HUES48 (cell line): ENCODE measurements at regions not wholly inside any gene's neighbourhood (a gene's known extent, or its start where the extent isn't known, plus 50 kb on each side); places are given as distances from the start of the nearest gene placed in this dataset.

ENCODE experiments used
- H3K27ac ChIP-seq: one replicate; pipeline ENCODE4 v1.7.0; 2013; ENCODE audit warnings: low read depth, low read length, inconsistent platforms
- H3K27me3 ChIP-seq: 2 replicates; pipeline ENCODE4 v1.6.1; 2013; ENCODE audit warnings: mild to moderate bottlenecking, low read length; ENCODE audit not compliant: control insufficient read depth, insufficient read depth
- H3K36me3 ChIP-seq: 2 replicates; pipeline ENCODE4 v1.6.1; 2013; ENCODE audit warnings: low read length; ENCODE audit not compliant: control insufficient read depth, insufficient read depth
- H3K4me1 ChIP-seq: 2 replicates; pipeline ENCODE4 v1.6.1; 2013; ENCODE audit warnings: mild to moderate bottlenecking, low read length; ENCODE audit not compliant: control insufficient read depth, insufficient read depth
- H3K4me3 ChIP-seq: 2 replicates; pipeline ENCODE4 v1.5.1; 2013; ENCODE audit warnings: mild to moderate bottlenecking, low read depth, low read length
- H3K9ac ChIP-seq: 2 replicates; pipeline ENCODE4 v1.6.1; 2013; ENCODE audit warnings: mild to moderate bottlenecking, low read depth, low read length, moderate library complexity
- H3K9me3 ChIP-seq: 2 replicates; pipeline ENCODE4 v1.6.1; 2013; ENCODE audit warnings: low read length; ENCODE audit not compliant: control insufficient read depth, insufficient read depth

DNA sequence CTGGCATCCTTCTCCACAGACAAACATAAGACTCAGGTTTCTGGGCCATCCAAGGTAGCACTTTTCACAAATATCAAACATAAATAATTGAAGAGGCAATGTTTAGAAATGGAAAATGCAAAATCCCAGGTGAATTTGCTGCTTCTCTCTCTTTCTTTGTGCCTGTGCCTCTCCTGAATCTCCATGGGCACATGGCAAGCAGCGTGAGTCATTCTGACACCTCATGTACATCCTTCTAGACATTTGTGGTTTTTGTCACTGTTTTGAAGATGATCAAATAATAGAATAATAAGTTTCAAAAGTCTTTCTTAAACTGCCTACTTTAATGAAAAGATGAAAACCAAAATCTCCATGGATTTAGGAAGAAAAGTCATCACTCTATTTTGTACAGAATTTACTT lies 60.3 kb upstream of the RAB11FIP2 start:
- H3K9me3 ChIP-seq = no peaks in the 10 kb centered on the region
- no peaks in the 10 kb centered on the region for H3K36me3 ChIP-seq
- H3K27ac ChIP-seq = no peak overlapping the region
- no peak overlapping the region for H3K9ac ChIP-seq
- H3K4me3 ChIP-seq = no peak overlapping the region
- no peaks in the 10 kb centered on the region for H3K4me1 ChIP-seq
- H3K27me3 ChIP-seq = no peaks in the 10 kb centered on the region

GRCh38 chr10:118106426-118106825 lies 59.7 kb upstream of the RAB11FIP2 start:
- H3K27me3 ChIP-seq = no peaks in the 10 kb centered on the region
- H3K36me3 ChIP-seq = no peaks in the 10 kb centered on the region
- no peak overlapping the region for H3K9ac ChIP-seq
- no peak overlapping the region for H3K27ac ChIP-seq
- no peaks in the 10 kb centered on the region for H3K9me3 ChIP-seq
- no peak overlapping the region for H3K4me3 ChIP-seq
- no peaks in the 10 kb centered on the region for H3K4me1 ChIP-seq

GRCh38 chr10:118102121-118102520 lies 55.4 kb upstream of the RAB11FIP2 start:
- H3K36me3 ChIP-seq = no peaks in the 10 kb centered on the region
- no peaks in the 10 kb centered on the region for H3K9me3 ChIP-seq
- H3K27ac ChIP-seq = no peak overlapping the region
- no peak overlapping the region for H3K4me3 ChIP-seq
- no peak overlapping the region for H3K9ac ChIP-seq
- H3K4me1 ChIP-seq = no peaks in the 10 kb centered on the region
- no peaks in the 10 kb centered on the region for H3K27me3 ChIP-seq

- Histone ChIP-seq H3K4me3 (no peak overlapping the region), H3K27ac (no peak overlapping the region), H3K9me3 (no peaks in the 10 kb centered on the region), H3K4me1 (peaks cover 3% of the 10 kb centered on the region; the same call in 1 of the 2 replicates), H3K27me3 (no peaks in the 10 kb centered on the region), H3K9ac (no peak overlapping the region), H3K36me3 (no peaks in the 10 kb centered on the region)
These were observed 54.8 kb upstream of the RAB11FIP2 start for GRCh38 chr10:118101501-118101900.
